OCI-LY1 (cell line): ENCODE measurements at regions not wholly inside any gene's neighbourhood (a gene's known extent, or its start where the extent isn't known, plus 50 kb on each side); places are given as distances from the start of the nearest gene placed in this dataset.
A peak's percentile ranks its signal among the peaks of the same experiment; 100 is the strongest.
"Not testable (repeated sequence)": the region's sequence is repeated elsewhere in the genome, so short reads cannot be mapped to it uniquely, and the experiment has no call there.

Experiments
- H2AFZ ChIP-seq: fragments of 200-600 bp; sonication (generic), shearing (Covaris generic); 2 replicates; pipeline ENCODE4 v1.6.0; 2014; ENCODE audit warnings: antibody characterized with exemption, mild to moderate bottlenecking, low read length
- H3F3A ChIP-seq: fragments of 200-600 bp; sonication (generic), shearing (Covaris generic); 2 replicates; pipeline ENCODE4 v1.6.0; 2014; ENCODE audit warnings: mild to moderate bottlenecking, antibody characterized with exemption, low read length, moderate library complexity; ENCODE audit not compliant: insufficient read depth
- H3K27ac ChIP-seq: fragments of 200-600 bp; sonication (generic); 2 replicates; pipeline ENCODE4 v1.5.1; 2014; ENCODE audit warnings: low read length, mixed run types, mild to moderate bottlenecking, low read depth; ENCODE audit not compliant: poor library complexity, severe bottlenecking
- H3K27me3 ChIP-seq: fragments of 200-600 bp; sonication (generic); 2 replicates; pipeline ENCODE4 v1.6.0; 2014; ENCODE audit warnings: antibody characterized with exemption, mild to moderate bottlenecking, low read length, moderate library complexity; ENCODE audit not compliant: insufficient read depth
- H3K36me3 ChIP-seq: fragments of 200-600 bp; sonication (generic); 2 replicates; pipeline ENCODE4 v1.6.1; 2014; ENCODE audit warnings: mild to moderate bottlenecking, antibody characterized with exemption, low read length, moderate library complexity, mixed read lengths; ENCODE audit not compliant: insufficient read depth
- H3K4me1 ChIP-seq: fragments of 200-600 bp; sonication (generic); 2 replicates; pipeline ENCODE4 v1.5.1; 2014; ENCODE audit warnings: mild to moderate bottlenecking, low read length, moderate library complexity; ENCODE audit not compliant: insufficient read depth, severe bottlenecking
- H3K4me2 ChIP-seq: fragments of 200-600 bp; sonication (generic), shearing (Covaris generic); 2 replicates; pipeline ENCODE4 v1.6.1; 2014; ENCODE audit warnings: low read length
- H3K4me3 ChIP-seq: fragments of 200-600 bp; sonication (generic); 2 replicates; pipeline ENCODE4 v1.5.1; 2014; ENCODE audit warnings: low read length, low read depth, mild to moderate bottlenecking, mixed read lengths; ENCODE audit not compliant: poor library complexity, severe bottlenecking
- H3K79me2 ChIP-seq: fragments of 200-600 bp; shearing (Covaris generic); 2 replicates; pipeline ENCODE4 v1.6.1; 2016; ENCODE audit warnings: mixed run types, low read length, mixed read lengths; ENCODE audit not compliant: insufficient read depth
- H3K9ac ChIP-seq: fragments of 200-600 bp; sonication (generic), shearing (Covaris generic); 2 replicates; pipeline ENCODE4 v1.6.1; 2014; ENCODE audit warnings: mild to moderate bottlenecking, low read length, mixed read lengths
- H3K9me2 ChIP-seq: fragments of 200-600 bp; sonication (generic), shearing (Covaris generic); 2 replicates; pipeline ENCODE4 v1.6.1; 2014; ENCODE audit warnings: low read depth, mild to moderate bottlenecking, low read length, mixed read lengths
- H3K9me3 ChIP-seq: fragments of 200-600 bp; shearing (Covaris generic); 2 replicates; pipeline ENCODE4 v1.6.1; 2014; ENCODE audit warnings: low read length, mixed read lengths
- H4K20me1 ChIP-seq: fragments of 200-600 bp; sonication (generic), shearing (Covaris generic); 2 replicates; pipeline ENCODE4 v1.6.0; 2016; ENCODE audit warnings: mild to moderate bottlenecking, low read length; ENCODE audit not compliant: insufficient read depth
- TF ChIP-seq, protein P1 (sequence below): fragments of 200-600 bp; sonication (generic), shearing (Covaris generic); IDR thresholded peaks from 2 replicates; pipeline ENCODE4 v1.5.1; 2017; ENCODE audit warnings: mild to moderate bottlenecking, antibody characterized with exemption, low read length, moderate library complexity, mixed read lengths

DNA sequence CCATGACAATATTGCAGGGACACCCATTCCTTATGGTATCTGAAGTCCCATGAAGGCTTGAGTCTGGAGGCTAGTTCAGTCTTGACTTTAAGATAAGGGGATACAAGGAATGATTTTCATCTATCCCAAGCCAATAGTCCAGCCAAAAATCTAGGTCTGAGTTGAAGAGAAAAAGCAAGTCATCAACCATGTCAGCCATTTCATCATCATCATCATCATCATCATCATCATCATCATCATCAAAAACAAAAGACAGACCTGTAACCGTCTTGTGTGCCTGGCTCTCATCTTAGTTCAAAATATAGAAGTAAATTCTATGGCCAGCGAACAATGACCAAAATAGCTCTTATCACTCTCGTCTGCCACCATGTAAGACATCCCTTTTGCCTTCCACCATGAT lies 59.5 kb upstream of the FAM90A26 start:
- H3K27ac ChIP-seq, H3K36me3 ChIP-seq, H3K9me3 ChIP-seq, H3K9ac ChIP-seq, H4K20me1 ChIP-seq, H3K4me1 ChIP-seq, H3K79me2 ChIP-seq, H3K27me3 ChIP-seq, H3K4me3 ChIP-seq, H2AFZ ChIP-seq, H3K9me2 ChIP-seq, H3F3A ChIP-seq, H3K4me2 ChIP-seq: not testable (repeated sequence)

DNA sequence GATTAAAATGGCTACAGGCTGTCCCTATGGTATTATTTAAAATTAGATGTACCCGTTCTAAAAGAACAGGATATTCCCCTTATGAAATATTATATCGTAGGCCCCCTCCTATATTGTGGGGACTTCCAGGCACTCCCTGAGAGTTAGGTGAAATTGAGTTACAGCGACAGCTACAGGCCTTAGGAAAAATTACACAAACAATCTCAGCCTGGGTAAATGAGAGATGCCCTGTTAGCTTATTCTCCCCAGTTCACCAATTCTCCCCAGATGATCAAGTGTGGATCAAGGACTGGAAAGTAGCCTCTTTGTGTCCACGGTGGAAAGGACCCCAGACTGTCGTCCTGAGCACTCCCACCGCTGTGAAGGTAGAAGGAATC lies 67.1 kb upstream of the FAM90A26 start:
- H4K20me1 ChIP-seq, H3K4me2 ChIP-seq, H2AFZ ChIP-seq, H3K27ac ChIP-seq, H3K9me3 ChIP-seq, H3K9me2 ChIP-seq, H3K36me3 ChIP-seq, H3K4me3 ChIP-seq, H3K27me3 ChIP-seq, H3K9ac ChIP-seq, H3K4me1 ChIP-seq, H3F3A ChIP-seq, H3K79me2 ChIP-seq: not testable (repeated sequence)
- TF ChIP-seq, protein P1, sequence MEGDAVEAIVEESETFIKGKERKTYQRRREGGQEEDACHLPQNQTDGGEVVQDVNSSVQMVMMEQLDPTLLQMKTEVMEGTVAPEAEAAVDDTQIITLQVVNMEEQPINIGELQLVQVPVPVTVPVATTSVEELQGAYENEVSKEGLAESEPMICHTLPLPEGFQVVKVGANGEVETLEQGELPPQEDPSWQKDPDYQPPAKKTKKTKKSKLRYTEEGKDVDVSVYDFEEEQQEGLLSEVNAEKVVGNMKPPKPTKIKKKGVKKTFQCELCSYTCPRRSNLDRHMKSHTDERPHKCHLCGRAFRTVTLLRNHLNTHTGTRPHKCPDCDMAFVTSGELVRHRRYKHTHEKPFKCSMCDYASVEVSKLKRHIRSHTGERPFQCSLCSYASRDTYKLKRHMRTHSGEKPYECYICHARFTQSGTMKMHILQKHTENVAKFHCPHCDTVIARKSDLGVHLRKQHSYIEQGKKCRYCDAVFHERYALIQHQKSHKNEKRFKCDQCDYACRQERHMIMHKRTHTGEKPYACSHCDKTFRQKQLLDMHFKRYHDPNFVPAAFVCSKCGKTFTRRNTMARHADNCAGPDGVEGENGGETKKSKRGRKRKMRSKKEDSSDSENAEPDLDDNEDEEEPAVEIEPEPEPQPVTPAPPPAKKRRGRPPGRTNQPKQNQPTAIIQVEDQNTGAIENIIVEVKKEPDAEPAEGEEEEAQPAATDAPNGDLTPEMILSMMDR, result peak; percentile 20; the same call in 1 of the 2 replicates

DNA sequence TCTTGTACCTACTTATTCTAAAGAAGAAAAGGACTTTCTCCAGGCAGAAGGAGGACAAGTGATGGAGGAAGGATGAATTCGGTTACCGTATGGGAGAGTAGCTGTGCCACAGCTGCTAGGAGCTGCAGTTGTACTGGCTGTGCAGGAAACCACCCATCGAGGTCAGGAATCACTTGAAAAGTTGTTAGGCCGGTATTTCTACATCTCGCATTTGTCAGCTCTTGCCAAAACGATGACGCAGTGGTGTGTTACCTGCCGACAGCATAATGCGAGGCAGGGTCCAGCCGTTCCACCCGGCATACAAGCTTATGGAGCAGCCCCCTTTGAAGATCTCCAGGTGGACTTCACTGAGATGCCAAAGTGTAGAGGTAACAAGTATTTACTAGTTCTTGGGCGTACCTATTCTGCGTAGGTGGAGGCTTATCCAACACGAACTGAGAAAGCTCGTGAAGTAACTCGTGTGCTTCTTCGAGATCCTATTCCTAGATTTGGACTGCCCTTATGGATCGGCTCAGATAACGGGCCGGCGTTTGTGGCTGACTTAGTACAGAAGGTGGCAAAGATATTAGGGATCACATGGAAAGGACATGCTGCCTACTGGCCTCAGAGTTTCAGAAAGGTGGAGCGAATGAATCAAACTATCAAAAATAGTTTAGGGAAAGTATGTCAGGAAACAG lies 67.6 kb upstream of the FAM90A26 start:
- not testable (repeated sequence) for H3K79me2 ChIP-seq, H3K27me3 ChIP-seq, H4K20me1 ChIP-seq, H3K9ac ChIP-seq, H3K9me3 ChIP-seq, H2AFZ ChIP-seq, H3K9me2 ChIP-seq, H3K4me3 ChIP-seq, H3K4me2 ChIP-seq, H3K4me1 ChIP-seq, H3K36me3 ChIP-seq, H3K27ac ChIP-seq, H3F3A ChIP-seq

DNA sequence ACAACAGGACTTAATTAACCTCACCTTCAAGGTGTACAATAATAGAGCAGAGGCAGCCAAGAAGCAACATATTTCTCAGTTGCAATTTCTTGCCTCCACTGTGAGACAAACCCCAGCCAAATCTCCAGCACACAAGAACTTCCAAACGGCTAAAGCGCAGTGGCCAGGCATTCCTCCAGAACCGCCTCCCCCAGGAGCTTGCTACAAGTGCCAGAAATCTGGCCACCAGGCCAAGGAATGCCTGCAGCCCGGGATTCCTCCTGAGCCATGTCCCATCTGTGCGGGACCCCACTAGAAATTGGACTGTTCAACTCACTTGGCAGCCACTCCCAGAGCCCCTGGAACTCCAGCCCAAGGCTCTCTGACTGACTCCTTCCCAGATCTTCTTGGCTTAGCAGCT lies 73.9 kb upstream of the FAM90A26 start:
- not testable (repeated sequence) for H3K36me3 ChIP-seq, H3K27me3 ChIP-seq, H2AFZ ChIP-seq, H3K4me2 ChIP-seq, H3F3A ChIP-seq, H3K9ac ChIP-seq, H3K4me3 ChIP-seq, H3K9me2 ChIP-seq, H3K79me2 ChIP-seq, H3K9me3 ChIP-seq, H3K4me1 ChIP-seq, H4K20me1 ChIP-seq, H3K27ac ChIP-seq

DNA sequence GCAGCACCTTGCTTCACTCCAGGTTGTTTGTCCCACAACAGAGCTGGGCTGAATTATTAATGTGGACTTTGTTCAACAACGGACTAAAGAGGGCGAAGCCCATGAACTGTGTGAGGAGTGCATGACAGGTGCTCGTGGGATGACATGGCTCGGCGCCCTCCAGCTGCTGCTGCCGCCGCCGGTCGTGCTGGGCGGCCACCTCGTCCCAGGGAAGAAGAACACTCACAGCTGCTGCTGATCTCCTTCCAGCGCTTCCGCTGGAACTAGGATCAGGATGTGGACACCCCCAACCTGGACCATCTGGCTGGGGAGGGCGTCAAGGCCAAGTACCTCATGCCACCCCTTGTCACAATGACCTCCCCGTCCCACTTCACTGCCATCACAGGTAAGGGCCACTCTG lies 91.4 kb upstream of the FAM90A26 start:
- not testable (repeated sequence) for H3K27ac ChIP-seq, H3F3A ChIP-seq, H2AFZ ChIP-seq, H3K9me3 ChIP-seq, H3K36me3 ChIP-seq, H3K79me2 ChIP-seq, H3K4me1 ChIP-seq, H4K20me1 ChIP-seq, H3K4me2 ChIP-seq, H3K4me3 ChIP-seq, H3K9me2 ChIP-seq, H3K27me3 ChIP-seq, H3K9ac ChIP-seq

DNA sequence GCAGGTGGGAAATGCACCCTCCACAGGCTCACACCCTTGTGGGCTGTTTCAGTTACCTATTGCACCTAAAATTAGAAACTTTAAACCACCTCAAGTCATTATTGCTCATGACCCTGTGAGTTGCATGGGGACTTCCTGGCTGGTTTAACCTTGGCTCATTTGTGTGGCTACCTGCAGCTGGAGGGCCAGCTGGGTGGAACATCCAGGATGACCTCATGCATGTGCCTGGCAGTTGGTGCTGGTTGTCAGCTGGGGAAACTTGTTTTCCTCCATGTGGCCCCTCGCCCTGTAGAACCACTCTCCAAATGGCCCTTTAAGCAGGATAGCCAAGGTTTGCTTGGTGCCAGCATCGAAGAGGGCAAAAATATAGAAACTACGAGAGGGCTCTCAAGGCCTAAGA lies 93.2 kb upstream of the FAM90A26 start:
- not testable (repeated sequence) for H3K4me1 ChIP-seq, H3K36me3 ChIP-seq, H3K27me3 ChIP-seq, H4K20me1 ChIP-seq, H2AFZ ChIP-seq, H3K27ac ChIP-seq, H3K9me3 ChIP-seq, H3K9me2 ChIP-seq, H3K79me2 ChIP-seq, H3K9ac ChIP-seq, H3F3A ChIP-seq, H3K4me3 ChIP-seq, H3K4me2 ChIP-seq

DNA sequence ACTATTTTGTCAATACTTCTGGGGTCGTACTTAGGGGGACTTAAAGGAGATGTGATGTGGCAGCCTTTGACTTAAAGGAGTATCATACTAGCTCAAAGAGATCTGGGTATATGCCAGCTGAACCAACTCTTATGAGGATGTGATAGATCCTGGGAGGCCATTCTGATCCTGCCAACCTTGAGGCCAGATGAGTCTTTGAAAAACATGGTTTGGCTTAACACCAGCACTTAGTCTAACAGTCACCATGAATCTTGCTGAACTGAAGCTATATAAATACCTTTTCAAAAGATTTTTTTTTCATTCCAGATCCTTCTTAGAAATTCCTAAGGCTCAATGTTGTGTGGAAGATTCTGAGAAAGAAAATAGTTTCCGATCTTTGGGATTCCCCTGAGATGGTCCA lies 93.7 kb upstream of the FAM90A26 start:
- H3K9ac ChIP-seq, H3K4me1 ChIP-seq, H3K27ac ChIP-seq, H2AFZ ChIP-seq, H3K79me2 ChIP-seq, H3F3A ChIP-seq, H3K27me3 ChIP-seq, H3K9me2 ChIP-seq, H3K4me3 ChIP-seq, H3K9me3 ChIP-seq, H3K36me3 ChIP-seq, H3K4me2 ChIP-seq, H4K20me1 ChIP-seq: not testable (repeated sequence)
